ENCODE measurements at regions not wholly inside any gene's neighbourhood (a gene's known extent, or its start where the extent isn't known, plus 50 kb on each side); places are given as distances from the start of the nearest gene placed in this dataset.

DNA sequence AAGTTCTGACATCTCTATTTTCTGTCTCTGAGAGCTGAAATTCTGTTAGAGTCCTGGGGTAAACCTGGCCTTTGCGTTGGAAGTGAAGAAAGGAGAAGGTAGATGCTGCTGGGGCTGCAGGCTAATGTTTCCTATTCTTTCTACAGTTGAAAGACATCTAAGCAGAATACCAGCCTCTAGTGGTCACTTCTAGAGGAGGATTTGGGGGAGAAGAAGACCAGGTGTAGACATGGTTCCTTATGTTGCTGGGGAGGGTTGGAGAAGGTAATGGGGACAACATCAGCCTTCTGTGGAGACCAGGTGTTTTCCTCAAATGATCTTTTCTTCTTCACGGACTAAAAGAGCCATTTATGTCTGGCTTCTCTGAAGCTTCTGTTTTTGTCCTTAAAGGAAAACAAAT lies 62.6 kb downstream of the BTBD3 start:
- TF ChIP-seq POLR2A (IDR thresholded peaks at IDR 0.05; ENCODE audit: low read length) (no peak), GATA1 (IDR thresholded peaks at IDR 0.05; ENCODE audit: low read depth, low read length) (no peak)
